Vagina (tissue), 2 donors: ENCODE measurements at regions not wholly inside any gene's neighbourhood (a gene's known extent, or its start where the extent isn't known, plus 50 kb on each side); places are given as distances from the start of the nearest gene placed in this dataset.

Experiments used
- POLR2A ChIP-seq, 2 donors: fragments of 450-650 bp; IDR thresholded peaks; one replicate each; pipeline ENCODE4 v1.6.1; 2017; ENCODE audit warnings: antibody characterized with exemption in 2 of 2, mild to moderate bottlenecking in 2 of 2, moderate library complexity in 2 of 2
- POLR2AphosphoS5 ChIP-seq, 2 donors: sonication (generic); formaldehyde crosslinking; IDR thresholded peaks; one replicate each; pipeline ENCODE4 v1.9.0; 2017; ENCODE audit warnings: antibody characterized with exemption in 2 of 2, mild to moderate bottlenecking in 2 of 2, low read depth in 1 of 2; ENCODE audit not compliant: insufficient read depth in 1 of 2
- TF ChIP-seq, protein P1 (sequence below), 3 experiments: fragments of 450-650 bp in 2 of 3; fragments of 200-600 bp in 1 of 3; sonication (generic) in 1 of 3; IDR thresholded peaks; one replicate each; pipeline ENCODE4 v1.5.1; 2017 to 2019; ENCODE audit warnings: antibody characterized with exemption in 3 of 3, mild to moderate bottlenecking in 2 of 3, moderate library complexity in 2 of 3

DNA sequence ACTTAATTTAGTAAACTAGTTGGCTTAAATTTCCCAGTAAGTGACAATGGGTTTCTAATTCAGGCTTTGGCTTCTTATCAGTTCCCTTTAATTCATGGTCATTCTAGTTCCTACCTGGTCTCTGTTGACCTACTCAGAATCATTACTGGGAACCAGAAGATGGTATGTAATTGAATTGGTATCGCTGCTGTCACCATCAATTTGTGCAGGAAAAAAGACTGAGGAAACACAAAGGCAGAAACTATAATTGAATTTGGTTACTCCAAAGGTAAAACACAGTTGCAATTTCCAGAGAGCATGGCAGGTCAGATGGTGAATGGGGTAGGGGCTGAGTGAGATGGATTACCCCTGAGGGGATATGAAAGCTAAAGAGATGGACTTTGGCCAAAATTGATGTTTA lies 226.5 kb upstream of the GAP43 start:
- TF ChIP-seq, protein P1, sequence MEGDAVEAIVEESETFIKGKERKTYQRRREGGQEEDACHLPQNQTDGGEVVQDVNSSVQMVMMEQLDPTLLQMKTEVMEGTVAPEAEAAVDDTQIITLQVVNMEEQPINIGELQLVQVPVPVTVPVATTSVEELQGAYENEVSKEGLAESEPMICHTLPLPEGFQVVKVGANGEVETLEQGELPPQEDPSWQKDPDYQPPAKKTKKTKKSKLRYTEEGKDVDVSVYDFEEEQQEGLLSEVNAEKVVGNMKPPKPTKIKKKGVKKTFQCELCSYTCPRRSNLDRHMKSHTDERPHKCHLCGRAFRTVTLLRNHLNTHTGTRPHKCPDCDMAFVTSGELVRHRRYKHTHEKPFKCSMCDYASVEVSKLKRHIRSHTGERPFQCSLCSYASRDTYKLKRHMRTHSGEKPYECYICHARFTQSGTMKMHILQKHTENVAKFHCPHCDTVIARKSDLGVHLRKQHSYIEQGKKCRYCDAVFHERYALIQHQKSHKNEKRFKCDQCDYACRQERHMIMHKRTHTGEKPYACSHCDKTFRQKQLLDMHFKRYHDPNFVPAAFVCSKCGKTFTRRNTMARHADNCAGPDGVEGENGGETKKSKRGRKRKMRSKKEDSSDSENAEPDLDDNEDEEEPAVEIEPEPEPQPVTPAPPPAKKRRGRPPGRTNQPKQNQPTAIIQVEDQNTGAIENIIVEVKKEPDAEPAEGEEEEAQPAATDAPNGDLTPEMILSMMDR (IDR thresholded peaks at IDR 0.05) = no peak
- TF ChIP-seq POLR2A (IDR thresholded peaks at IDR 0.05) (no peak), POLR2AphosphoS5 (IDR thresholded peaks at IDR 0.05; ENCODE audit: insufficient read depth in 1 of 2, low read depth in 1 of 2) (no peak)
